ENCODE measurements at regions not wholly inside any gene's neighbourhood (a gene's known extent, or its start where the extent isn't known, plus 50 kb on each side); places are given as distances from the start of the nearest gene placed in this dataset.

GRCh38 chr4:113849771-113850170, 88.2 kb upstream of the CAMK2D start:
- DNase-seq, result no peak

DNA sequence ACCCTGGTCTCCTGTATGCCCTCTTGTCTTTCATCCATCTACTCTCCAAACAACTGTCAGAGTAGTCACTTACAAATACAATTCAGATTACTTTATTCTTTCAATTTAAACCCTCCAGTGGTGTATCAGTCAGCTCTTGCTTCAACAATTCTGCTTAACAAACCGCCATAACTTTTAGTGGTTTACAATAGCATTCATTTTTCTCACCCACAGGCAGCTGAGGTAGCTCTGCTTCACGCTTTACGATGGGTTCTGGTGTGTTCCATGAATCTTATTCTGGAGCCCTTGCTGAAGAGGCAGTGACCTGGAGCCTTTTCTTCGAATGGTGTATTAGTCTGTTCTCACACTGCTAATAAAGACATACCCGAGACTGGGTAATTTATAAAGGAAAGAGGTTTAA, 86.2 kb upstream of the CAMK2D start:
- no peak for DNase-seq

DNA sequence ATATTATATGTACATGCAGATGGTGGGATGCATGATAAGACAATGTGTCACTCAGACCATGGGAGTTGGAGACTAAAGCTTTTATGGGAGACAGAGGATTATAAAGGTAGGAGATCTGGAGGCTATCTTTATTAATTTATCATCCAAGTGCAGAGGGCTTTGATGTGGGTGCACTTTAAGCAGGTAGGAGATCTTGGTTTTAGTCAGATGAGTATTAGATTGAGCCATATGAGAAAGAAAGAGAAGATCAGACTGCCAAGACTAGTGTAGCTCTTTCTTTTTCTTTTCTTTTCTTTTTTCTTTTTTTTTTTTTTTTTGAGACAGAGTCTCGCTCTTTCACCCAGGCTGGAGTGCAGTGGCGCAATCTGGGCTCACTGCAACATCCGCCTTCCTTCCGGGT, 84.9 kb upstream of the CAMK2D start:
- no peak for DNase-seq

GRCh38 chr4:113845138-113845537, 83.6 kb upstream of the CAMK2D start:
- DNase-seq, result no peak

- DNase-seq, result no peak
Measured at GRCh38 chr4:113844369-113844768, 82.8 kb upstream of the CAMK2D start.

GRCh38 chr4:113840861-113841260, 79.3 kb upstream of the CAMK2D start:
- no peak for DNase-seq

GRCh38 chr4:113838460-113838859, 76.9 kb upstream of the CAMK2D start:
- no peak for DNase-seq

- no peak for DNase-seq
Measured at GRCh38 chr4:113837397-113837796, 75.9 kb upstream of the CAMK2D start.

- DNase-seq, result no peak
Measured at GRCh38 chr4:113835005-113835404, 73.5 kb upstream of the CAMK2D start.

GRCh38 chr4:113834298-113834697, 72.8 kb upstream of the CAMK2D start:
- DNase-seq, result no peak

- no peak for DNase-seq
Measured at GRCh38 chr4:113832803-113833202, 71.3 kb upstream of the CAMK2D start.

DNA sequence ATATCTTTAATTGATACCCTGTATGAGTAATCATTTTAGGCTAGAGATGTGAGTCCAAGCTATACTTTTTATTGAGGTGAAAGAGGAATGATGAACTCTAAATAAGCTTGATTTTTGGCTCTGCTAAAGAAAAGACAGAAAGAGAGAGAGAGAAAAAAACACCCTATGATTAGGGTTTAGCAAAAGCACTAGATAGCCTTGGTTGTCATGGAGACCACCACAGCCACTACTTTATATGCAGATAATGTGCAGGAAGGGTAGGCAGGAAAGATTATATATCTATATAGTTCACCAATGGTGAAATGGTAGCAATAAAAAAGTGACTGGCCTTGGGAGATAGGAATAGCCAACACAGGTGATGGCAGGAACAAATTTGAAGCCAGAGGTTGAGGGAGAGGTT, 69.9 kb upstream of the CAMK2D start:
- DNase-seq, result no peak

- no peak for DNase-seq
Measured at GRCh38 chr4:113828702-113829101, 67.2 kb upstream of the CAMK2D start.

DNA sequence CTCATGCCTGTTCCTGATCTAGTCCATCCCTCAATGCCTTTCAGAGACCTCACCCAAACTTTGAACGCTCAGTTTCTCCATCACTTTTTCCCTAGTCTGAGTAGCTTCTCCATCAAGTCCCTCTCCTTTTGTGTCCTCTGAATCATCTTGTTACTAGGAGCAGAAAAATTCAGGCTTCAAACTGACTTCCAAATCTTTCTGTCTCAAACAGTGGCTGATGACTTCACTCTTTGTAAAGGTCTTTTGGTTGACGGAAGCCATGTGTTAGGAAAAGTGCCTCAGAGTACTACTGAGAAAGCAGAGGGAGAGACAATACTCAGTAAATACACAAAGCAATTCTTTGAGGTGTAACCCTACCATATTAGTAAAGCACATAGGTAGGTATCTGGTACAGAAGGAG, 65.7 kb upstream of the CAMK2D start:
- no peak for DNase-seq

DNA sequence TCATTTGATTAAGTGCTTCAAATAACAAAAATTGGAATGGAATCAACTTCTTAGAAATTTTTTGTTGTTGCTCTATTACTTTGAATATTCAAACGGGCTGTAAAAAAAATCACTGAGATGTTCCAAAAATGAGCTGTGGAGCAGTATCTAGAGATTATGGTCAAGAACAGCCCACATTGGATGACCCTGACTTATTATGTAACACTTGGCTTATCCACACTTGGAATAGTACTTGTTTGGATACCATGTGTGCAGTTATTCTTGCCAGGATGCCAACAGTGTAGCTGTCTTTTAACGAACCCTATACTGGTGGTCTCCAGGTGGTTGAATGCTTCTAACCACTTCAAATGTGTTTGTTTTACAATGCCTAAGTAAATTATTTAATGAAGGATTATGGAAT, 64.9 kb upstream of the CAMK2D start:
- DNase-seq, result no peak

DNA sequence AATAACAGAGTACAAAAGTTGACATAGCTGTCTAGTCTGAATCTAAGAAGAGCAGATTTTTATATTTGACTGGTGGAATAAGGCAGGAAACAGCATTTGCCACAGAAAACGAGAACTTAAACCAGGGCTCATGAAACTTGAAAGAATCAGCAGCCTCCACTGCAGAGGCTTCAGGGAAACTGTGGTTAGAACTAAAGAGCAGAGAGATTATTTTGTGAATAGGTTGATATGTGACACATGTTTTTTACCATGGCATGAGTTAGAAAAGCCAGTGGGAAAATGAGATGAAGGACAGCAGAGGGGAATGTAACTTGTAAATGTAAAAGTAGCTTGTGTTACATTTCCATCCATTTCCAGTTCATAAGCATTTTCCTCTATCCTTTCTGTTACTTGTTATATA, 63.7 kb upstream of the CAMK2D start:
- peak; percentile 8 for DNase-seq

- DNase-seq, result no peak
Measured at GRCh38 chr4:113824396-113824795, 62.9 kb upstream of the CAMK2D start.

- DNase-seq, result no peak
Measured at GRCh38 chr4:113823291-113823659, 61.7 kb upstream of the CAMK2D start.

DNA sequence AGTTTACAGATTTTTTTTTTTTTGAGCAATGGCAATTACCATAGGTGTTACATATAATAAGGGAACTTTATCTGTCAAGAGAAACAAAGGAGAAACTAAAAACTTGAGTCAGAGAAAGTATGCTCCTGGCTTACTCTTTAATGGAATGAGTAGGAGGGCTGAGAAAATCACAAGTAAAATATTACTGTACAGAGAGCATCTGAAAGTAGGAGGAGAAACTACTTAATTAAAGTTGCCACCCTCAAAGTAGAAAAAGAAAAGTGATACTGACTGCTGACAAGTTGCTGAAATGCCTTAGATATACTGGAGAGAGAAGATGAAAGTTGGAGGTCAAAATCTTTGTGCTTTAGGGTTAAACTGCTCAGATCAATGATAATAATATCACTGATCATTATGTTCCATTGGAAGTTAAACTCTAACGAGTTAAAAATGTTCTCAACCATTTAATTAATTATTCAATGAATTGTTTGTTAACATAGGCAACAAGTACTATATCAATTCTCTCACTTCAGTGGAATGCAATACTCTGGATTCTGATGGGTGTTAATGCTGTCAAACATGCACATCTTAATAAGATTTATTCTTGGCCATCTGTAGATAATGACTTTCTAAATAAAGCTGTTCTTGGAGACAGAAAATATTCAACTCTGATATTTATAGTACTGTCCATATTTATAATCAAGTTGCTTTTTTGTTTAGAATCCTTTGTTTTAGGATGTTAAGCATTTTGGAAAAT, 61.2 kb upstream of the CAMK2D start:
- no peak for DNase-seq

DNA sequence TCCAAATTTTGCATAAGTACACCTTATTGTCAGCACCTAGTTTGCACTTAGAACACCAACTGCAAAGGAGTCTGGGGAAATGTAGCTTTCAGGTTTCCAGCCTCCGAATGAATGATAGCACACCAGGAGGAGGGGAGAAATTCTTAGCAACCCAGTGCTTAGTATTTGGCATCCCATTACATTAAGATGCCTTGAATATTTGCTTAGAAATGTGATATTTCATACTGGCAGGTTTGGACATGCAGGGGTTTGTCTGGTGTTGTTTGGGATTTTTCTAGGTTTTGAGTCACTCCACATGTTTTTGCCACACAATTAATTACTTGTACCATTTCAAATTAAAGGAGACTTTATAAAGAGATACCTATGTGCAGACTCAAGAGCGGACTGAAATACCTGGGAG, 60.3 kb upstream of the CAMK2D start:
- no peak for DNase-seq

GRCh38 chr4:113820108-113820507, 58.6 kb upstream of the CAMK2D start:
- no peak for DNase-seq

- no peak for DNase-seq
Measured at GRCh38 chr4:113815826-113816225, 54.3 kb upstream of the CAMK2D start.

DNA sequence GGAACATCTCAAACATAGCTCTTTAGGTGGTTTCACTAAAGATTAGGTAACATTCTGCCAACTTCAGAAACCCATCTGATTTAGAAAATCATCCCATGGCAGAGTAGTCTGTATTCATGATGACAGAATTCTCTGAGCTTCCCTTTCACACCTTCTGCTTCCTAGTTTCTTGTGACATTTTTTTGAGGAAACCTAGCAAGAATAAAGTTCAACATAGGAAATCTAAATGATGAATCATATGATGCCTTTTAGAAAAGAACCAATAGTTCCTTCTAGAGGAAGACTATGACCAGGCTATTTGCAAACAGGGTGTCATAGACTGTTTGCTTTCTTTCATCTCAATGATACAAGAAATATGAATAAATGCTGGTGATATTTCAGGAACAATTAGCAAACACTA, 49.8 kb upstream of the CAMK2D start:
- no peak for DNase-seq

Measured in stimulated activated CD4-positive, alpha-beta T cell treated with anti-CD3 and anti-CD28 coated beads, Interleukin-12 subunit alpha, Interleukin-12 subunit beta, amount 100 ng/mL, for 4 hours (primary cell).